ENCODE measurements at regions not wholly inside any gene's neighbourhood (a gene's known extent, or its start where the extent isn't known, plus 50 kb on each side); places are given as distances from the start of the nearest gene placed in this dataset.

GRCh38 chr7:145327646-145328045 is 491.8 kb upstream of the TPK1 start:
- TF ChIP-seq CTCF (IDR thresholded peaks at IDR 0.05; ENCODE audit: poor library complexity): no peak
- TF ChIP-seq EZH2 (IDR thresholded peaks at IDR 0.05; ENCODE audit: borderline replicate concordance): no peak
